NCI-H2196 (cell line): ENCODE measurements at regions not wholly inside any gene's neighbourhood (a gene's known extent, or its start where the extent isn't known, plus 50 kb on each side); places are given as distances from the start of the nearest gene placed in this dataset.
"Not testable (repeated sequence)": the region's sequence is repeated elsewhere in the genome, so short reads cannot be mapped to it uniquely, and the experiment has no call there.

Experiments used
- DNase-seq: peaks from one replicate; lab custom pipeline; 2025; ENCODE audit not compliant: unreplicated experiment; lab: John Stamatoyannopoulos, UW

- DNase-seq = no peak
Measured at GRCh38 chr2:53058526-53058925, 709.1 kb upstream of the CHAC2 start.

DNA sequence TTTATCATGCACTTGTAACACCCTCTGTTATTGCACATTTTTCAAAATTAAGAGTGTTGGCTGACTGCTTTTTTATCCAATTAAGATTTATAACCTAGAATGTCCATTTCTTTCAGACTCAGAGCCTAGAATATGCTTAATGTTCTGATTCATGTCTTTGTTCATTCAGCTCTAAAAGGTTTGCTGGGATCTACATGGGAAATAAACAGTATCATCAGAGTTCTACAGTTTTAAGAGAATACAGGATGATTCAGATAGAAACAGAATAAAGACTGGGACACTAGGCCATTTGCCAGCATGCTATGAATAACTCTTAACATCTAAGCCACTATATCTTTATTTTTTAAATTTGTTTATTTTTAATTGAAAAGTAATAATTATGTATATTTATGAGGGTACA, 713.7 kb upstream of the CHAC2 start:
- no peak for DNase-seq

GRCh38 chr2:53051157-53051556, 716.4 kb upstream of the CHAC2 start:
- DNase-seq = no peak

GRCh38 chr2:53040536-53041229, 726.9 kb upstream of the CHAC2 start:
- no peak for DNase-seq

DNA sequence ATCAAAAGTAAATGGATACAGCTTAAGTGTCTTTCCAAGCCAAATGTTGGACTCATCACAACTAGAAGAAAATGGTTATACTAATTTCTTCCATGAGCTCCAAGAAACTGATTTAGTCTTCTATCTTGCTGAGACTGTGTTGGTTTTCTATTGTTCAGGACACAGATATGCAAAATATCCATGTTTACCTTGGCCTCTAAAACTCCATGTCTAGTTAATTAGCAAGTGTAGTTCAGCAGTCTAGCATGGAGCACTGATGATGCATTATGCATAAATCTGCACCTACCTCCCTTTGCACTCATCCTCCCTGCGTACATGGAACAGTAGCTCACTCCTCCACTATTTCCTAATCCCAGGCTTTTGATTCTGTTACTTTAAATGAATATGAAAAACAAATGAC, 731.4 kb upstream of the CHAC2 start:
- no peak for DNase-seq

DNA sequence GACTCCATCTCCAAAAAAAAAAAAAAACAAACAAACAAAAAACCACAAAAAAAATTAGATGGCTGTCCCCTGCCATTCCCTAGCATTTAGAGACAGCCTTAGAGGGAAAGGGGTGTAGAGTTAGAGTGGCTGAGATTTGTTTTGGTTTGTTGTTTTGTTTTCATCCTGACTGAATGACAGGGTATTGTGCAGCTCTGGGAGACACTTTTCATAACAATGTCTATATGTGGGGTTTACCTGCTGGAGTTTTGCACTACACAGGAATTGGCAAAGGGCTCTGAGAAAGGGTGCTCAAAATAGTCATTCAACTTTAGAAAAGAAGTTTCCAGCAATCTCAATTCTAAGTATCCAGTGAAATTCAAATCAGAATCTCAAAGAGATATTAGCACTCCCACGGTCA, 732.5 kb upstream of the CHAC2 start:
- DNase-seq = no peak

GRCh38 chr2:53033411-53033810, 734.2 kb upstream of the CHAC2 start:
- no peak for DNase-seq

- DNase-seq = no peak
Measured at GRCh38 chr2:53028746-53029423, 738.7 kb upstream of the CHAC2 start.

GRCh38 chr2:53028225-53028624, 739.4 kb upstream of the CHAC2 start:
- DNase-seq = no peak

GRCh38 chr2:53022248-53022647, 745.4 kb upstream of the CHAC2 start:
- DNase-seq = not testable (repeated sequence)

DNA sequence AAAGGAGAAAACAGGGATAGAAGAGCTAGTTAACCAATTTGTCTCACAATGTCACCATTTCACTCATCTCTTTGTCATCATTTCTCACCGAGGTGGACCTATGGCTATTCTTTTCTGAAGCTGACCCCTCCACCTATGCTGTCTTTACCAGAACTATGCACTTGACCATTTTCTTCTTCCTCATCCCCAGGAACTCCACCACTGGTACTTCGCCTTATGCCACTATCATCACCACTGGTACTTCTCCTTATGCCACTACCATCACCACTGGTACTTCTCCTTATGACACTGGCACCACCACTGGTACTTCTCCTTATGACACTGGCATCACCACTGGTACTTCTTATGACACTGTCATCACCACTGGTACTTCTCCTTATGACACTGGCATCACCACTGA, 745.8 kb upstream of the CHAC2 start:
- no peak for DNase-seq

DNA sequence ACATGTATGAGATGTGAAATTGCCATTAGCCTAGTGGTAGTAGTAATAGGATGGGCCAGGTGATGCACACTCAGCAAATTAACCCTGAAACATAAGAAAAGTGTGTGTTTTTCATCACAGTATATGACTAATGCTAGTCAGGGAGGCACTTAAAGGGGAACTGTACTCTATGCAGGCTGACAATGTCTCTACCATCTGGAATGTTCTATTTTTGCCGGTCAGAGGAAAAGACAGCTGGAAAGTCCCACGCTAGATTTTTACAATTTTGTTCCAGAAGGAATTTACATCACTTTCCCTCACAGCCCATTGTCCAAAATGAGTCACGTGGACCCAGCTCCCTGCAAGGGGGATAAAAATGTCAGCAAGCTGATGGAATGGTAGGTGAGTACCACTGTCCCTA, 746.3 kb upstream of the CHAC2 start:
- DNase-seq = no peak

DNA sequence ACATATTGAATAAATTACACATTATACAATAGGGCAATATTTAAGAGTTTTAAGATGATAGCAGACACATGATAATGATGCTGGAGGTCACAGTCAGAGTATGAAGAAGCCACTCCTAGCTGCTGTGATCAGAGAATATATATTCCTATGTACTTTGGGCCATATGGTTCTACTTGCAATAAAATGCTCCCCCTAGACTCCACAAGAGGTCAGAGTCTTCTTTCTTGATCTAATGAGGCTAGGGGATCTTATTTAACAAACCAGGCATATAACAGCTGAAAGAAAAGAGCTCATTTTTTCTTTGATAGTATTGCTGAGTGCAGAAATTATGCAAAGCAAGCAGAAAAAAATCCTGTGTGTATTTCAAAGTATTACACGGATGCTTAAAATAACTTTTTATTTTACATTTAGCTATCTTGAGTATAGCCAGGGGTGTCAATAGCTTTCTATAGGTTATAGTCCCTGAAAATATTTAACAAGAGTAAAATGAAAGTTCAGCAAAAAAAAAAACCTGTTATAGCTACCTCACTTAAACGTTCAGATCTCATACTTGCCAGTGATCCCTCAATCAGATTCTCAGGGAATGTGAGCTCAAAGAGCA, 748.7 kb upstream of the CHAC2 start:
- DNase-seq = no peak

- DNase-seq = no peak
Measured at GRCh38 chr2:53006980-53007379, 760.6 kb upstream of the CHAC2 start.

DNA sequence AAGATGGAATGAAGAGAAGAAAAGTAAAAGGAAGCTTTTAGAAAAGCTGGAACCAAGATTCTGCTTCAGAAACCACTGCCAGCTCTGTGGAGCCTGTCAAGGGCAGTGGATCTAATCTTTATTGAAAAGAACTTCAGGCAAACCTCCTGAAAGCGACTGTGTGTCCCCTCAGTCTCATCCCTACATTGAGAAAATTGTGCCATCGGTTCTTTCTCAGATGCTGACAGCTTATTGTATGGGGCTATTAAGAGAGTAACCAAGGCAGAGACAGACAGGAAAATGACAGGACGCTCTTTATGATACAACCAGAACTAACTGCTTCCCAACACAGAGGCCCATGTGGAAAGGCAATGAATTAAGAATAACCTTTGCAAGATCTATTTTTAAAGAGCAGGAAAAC, 763.2 kb upstream of the CHAC2 start:
- DNase-seq = no peak

GRCh38 chr2:52995424-52995823, 772.2 kb upstream of the CHAC2 start:
- DNase-seq = no peak

GRCh38 chr2:52976143-52976949, 791.3 kb upstream of the CHAC2 start:
- DNase-seq = no peak

DNA sequence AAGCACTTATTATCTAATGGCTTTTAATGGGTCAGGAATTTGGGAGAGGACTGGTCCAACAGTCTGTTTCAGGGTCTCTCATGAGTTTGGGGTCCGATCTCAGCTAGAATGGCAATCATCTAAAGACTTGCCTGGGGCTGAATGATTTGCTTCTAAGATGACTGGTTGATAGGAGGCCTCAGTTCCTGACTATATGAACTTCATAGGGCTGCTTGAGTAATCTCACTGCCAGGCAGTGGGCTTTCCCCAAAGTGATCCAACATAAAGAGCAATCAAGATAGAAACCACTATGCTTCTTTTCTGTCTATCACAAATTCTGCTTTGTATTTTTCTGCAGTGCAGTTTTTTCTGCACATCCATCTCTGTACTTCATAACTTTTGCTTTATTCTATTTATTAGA, 793.5 kb upstream of the CHAC2 start:
- no peak for DNase-seq

DNA sequence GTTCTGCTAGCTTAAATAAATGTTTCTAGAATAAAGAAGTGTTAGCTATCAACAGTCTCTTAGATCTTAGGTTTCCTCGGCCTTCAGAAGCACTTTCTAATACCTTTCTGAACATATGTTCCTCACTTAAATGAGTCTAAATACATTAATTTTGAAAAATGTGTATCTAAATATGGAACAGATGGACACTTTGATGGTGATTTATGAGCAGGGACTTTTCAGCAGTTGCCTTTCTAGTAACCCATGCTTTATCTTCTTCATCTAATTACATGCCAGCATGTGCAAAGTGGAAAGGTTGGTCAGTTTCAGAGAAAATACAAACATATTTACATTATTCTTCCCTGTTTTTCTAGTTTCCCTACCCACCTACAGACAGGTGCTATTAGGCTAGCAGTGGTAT, 797.0 kb upstream of the CHAC2 start:
- DNase-seq = no peak

DNA sequence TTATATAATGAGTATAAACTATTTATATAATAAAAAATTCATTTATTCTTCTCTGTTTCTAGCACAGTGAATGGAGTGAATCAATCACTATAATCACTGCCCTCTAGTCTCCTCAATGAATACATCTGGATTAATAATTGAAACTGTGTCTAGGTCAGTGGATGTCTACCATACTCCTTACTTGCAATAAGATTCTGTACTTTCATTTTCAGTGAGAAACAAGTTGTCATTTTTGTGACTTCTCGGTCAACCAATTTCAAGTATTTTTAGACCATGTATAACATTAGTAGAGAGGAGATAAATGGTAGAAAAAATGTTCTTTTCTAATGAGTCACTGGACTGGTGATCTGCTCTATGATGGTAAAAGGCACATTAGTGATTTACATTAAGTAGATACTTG, 799.6 kb upstream of the CHAC2 start:
- DNase-seq = no peak

DNA sequence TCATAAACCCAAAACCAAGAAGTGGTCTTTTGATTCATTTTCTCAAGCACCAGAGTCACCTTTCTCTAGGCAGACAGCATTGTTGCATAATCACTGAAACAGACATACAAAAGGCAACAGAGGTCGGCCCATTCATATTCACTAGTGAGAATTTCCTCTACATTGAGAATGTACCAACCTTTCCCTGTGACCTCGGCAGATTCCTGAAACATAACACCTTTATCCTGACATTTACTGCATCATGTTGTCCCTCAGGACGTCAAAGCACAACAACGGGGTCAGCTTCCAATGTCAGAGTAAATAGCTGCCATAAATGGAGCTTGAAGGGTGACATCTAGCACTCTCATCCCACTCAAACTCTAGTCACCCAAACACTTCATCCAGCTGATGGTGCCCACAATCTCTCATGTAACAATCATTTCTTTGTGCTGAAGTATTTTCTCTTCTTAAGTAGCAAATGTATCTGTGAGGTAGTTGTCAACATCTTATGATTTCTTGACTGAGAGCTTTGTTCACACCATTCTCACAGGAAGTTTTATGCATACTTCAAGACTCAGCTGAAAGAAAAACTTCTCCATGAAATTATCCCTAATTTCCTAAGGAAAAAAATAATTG, 802.6 kb upstream of the CHAC2 start:
- DNase-seq = no peak
